K562 (cell line): ENCODE measurements at regions not wholly inside any gene's neighbourhood (a gene's known extent, or its start where the extent isn't known, plus 50 kb on each side); places are given as distances from the start of the nearest gene placed in this dataset.

Source experiments
- ADNP ChIP-seq: fragments of 200-800 bp; sonication (Bioruptor generic); IDR thresholded peaks from 2 replicates; pipeline ENCODE4 v1.6.1; 2016; ENCODE audit warnings: missing genetic modification characterization, missing compliant biosample characterization
- ATF1 ChIP-seq, 2 experiments: fragments of 450-650 bp in 1 of 2; IDR thresholded peaks; 2 replicates each; pipeline ENCODE4 v1.6.1; 2016; ENCODE audit warnings: missing compliant biosample characterization in 1 of 2, missing genetic modification characterization in 1 of 2
- BRD9 ChIP-seq: fragments of 450-650 bp; IDR thresholded peaks from 2 replicates; pipeline ENCODE4 v1.6.1; 2018; ENCODE audit warnings: low read depth; ENCODE audit not compliant: partially characterized antibody
- DEAF1 ChIP-seq: fragments of 450-650 bp; formaldehyde crosslinking; IDR thresholded peaks from 2 replicates; pipeline ENCODE4 v1.4.0; 2020; ENCODE audit warnings: mild to moderate bottlenecking, moderate library complexity
- ESRRB ChIP-seq: fragments of 250-450 bp; sonication (Bioruptor Pico); IDR thresholded peaks from 2 replicates; pipeline ENCODE4 v1.5.0; 2020; ENCODE audit warnings: mild to moderate bottlenecking, moderate library complexity, borderline replicate concordance
- FOXK2 ChIP-seq, 2 experiments: fragments of 450-650 bp; IDR thresholded peaks in 1 of 2; conservative IDR thresholded peaks in 1 of 2; 2 replicates each; pipeline ENCODE4 v1.6.1; 2016; ENCODE audit warnings: low read depth in 2 of 2, mild to moderate bottlenecking in 1 of 2
- HDAC6 ChIP-seq: IDR thresholded peaks from 2 replicates; pipeline ENCODE4 v1.6.1; 2012; ENCODE audit warnings: low read depth, mild to moderate bottlenecking, control low read depth, inconsistent platforms, low read length, moderate library complexity
- MCM2 ChIP-seq: fragments of 450-650 bp; IDR thresholded peaks from 2 replicates; pipeline ENCODE4 v1.6.1; 2017; ENCODE audit warnings: low read depth, mild to moderate bottlenecking
- PATZ1 ChIP-seq: fragments of 250-450 bp; sonication (Bioruptor Pico); IDR thresholded peaks from 2 replicates; pipeline ENCODE4 v1.5.0; 2020; ENCODE audit warnings: mild to moderate bottlenecking, borderline replicate concordance
- REST ChIP-seq, 2 experiments: fragments of 450-650 bp; formaldehyde crosslinking in 1 of 2; IDR thresholded peaks; 2 replicates each; pipeline versions ENCODE4 v1.4.0 to v1.6.1; 2014 to 2020; ENCODE audit warnings: mild to moderate bottlenecking in 2 of 2, borderline replicate concordance in 1 of 2, low read depth in 1 of 2
- TBL1XR1 ChIP-seq, 2 experiments: IDR thresholded peaks; 2 replicates each; pipeline ENCODE4 v1.6.1; 2012; ENCODE audit warnings: improper control_type of control experiment in 2 of 2, low read length in 2 of 2, mild to moderate bottlenecking in 1 of 2
- TCF7 ChIP-seq: sonication (generic); IDR thresholded peaks from 2 replicates; pipeline ENCODE4 v1.6.1; 2016; ENCODE audit warnings: antibody characterized with exemption, borderline replicate concordance
- ZNF24 ChIP-seq: fragments of 450-650 bp; IDR thresholded peaks from 2 replicates; pipeline ENCODE4 v1.6.1; 2016
- ZNF280B ChIP-seq: fragments of 250-450 bp; sonication (Bioruptor Pico); IDR thresholded peaks from 2 replicates; pipeline ENCODE4 v1.5.1; 2021; ENCODE audit warnings: mild to moderate bottlenecking
- ZZZ3 ChIP-seq: fragments of 450-650 bp; IDR thresholded peaks from 2 replicates; pipeline ENCODE4 v1.6.1; 2016; ENCODE audit warnings: antibody characterized with exemption, mild to moderate bottlenecking, moderate library complexity

GRCh38 chr5:108481355-108481931, 99.5 kb upstream of the FBXL17 start (continued):
- TF ChIP-seq REST (IDR thresholded peaks at IDR 0.05; ENCODE audit: borderline replicate concordance): peak; percentile 48; the same call in 1 of the 2 replicates
- TF ChIP-seq REST (CRISPR knock-in tag; IDR thresholded peaks at IDR 0.05; ENCODE audit: low read depth): no peak
- TF ChIP-seq TCF7: no peak
- TF ChIP-seq ZNF280B (CRISPR knock-in tag): no peak
- TF ChIP-seq ADNP (tag): no peak
- no peak for TF ChIP-seq MCM2
- TF ChIP-seq HDAC6: no peak
- no peak for TF ChIP-seq ZNF24
- TF ChIP-seq DEAF1 (CRISPR knock-in tag): peak; percentile 50; the same call in 1 of the 2 replicates
- no peak for TF ChIP-seq PATZ1 (CRISPR knock-in tag)
- TF ChIP-seq ATF1 (CRISPR knock-in tag; IDR thresholded peaks at IDR 0.05): no peak
- no peak for TF ChIP-seq ATF1 (tag; IDR thresholded peaks at IDR 0.05)
- no peak for TF ChIP-seq FOXK2 (conservative IDR thresholded peaks at IDR 0.05 in 1 of 2, IDR thresholded peaks at IDR 0.05 in 1 of 2; ENCODE audit: low read depth in 2 of 2)
- no peak for TF ChIP-seq TBL1XR1 (IDR thresholded peaks at IDR 0.05; ENCODE audit: low read length in 2 of 2)
- no peak for TF ChIP-seq ESRRB (CRISPR knock-in tag)
- TF ChIP-seq ZZZ3: no peak
- no peak for TF ChIP-seq BRD9
